ENCODE measurements at regions not wholly inside any gene's neighbourhood (a gene's known extent, or its start where the extent isn't known, plus 50 kb on each side); places are given as distances from the start of the nearest gene placed in this dataset.
"Not testable (repeated sequence)": the region's sequence is repeated elsewhere in the genome, so short reads cannot be mapped to it uniquely, and the experiment has no call there.

- no peak for DNase-seq
Measured at GRCh38 chr10:34010891-34011290, 676.4 kb upstream of the NRP1 start.

DNA sequence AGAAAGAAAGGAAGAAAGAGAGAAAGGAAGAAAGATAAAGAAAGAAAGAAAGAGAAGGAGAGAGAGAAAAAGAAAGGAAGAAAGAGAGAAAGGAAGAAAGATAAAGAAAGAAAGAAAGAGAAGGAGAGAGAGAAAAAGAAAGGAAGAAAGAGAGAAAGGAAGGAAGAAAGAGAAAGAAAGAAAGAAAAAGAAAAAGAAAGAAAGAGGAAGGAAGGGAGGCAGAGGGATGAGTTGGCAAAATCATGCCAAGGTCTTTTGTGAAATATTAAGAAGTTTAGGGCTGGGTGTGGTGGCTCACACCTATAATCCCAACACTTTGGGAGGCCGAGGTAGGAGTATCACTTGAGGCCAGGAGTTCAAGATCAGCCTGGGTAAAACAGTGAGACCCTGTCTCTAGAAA, 675.8 kb upstream of the NRP1 start:
- not testable (repeated sequence) for DNase-seq

DNA sequence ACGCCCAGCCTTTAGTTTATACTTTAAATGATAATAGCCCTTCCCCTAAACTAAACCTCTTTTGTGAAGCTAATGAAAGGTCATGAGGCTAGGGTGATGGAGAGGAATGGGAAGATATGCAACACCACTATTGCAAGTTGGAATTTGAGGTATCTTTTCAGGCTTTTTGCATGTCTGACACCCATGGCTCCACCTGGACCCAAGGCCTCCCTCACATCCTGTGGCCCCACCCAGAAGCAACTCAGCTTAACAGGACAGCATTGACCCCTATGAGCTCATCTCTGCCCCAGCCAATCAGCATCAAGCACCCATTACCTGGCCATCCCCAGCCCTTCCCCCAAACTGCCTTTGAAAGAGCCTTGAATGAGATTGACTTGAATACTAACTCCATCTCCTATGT, 674.2 kb upstream of the NRP1 start:
- no peak for DNase-seq

- DNase-seq, result no peak
Measured at GRCh38 chr10:34006471-34006870, 672.0 kb upstream of the NRP1 start.

- DNase-seq, result no peak
Measured at GRCh38 chr10:34003561-34003960, 669.1 kb upstream of the NRP1 start.

DNA sequence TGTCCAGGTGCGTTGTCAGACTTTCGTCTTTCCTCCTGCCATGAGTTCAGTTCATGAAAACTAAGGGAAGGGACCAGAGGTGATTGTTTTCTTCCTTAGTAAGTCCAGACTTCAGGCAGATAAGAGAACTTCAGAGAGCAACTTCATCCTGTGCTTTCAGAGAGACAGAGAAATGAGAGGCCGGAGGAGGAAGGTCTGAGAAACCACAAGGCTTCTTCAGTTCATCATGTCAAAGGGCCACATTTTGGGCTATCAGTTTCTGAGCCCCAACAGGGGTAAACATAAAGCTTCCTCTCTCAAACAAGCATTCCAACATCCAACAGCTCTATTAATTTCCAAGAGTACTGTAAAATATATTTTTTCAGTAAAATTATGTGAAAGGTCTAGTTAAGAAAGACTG, 668.4 kb upstream of the NRP1 start:
- DNase-seq, result no peak

- DNase-seq, result no peak
Measured at GRCh38 chr10:34001831-34002230, 667.4 kb upstream of the NRP1 start.

DNA sequence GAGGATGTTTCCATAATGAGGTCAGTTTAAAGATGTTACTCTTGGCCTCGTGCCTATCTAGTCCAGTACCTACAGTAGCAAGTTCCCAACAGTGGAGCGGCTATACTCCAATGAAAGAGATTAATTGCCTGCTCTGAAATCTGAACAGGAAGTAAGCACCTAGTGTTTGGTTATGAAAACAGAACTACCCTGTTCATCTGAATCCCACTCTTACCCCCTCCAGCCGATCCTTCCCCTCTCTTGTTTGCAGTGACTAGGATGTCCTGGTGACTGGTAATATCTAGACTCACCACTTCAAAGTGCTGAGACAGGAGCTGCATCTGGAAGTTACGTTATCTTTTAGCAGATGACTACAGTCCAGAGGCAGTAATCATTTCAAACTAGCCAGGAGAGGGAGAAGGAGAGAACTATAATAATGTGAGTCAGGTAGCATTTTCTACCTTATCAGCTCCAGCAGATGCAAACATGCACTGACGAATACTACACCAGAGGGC, 666.7 kb upstream of the NRP1 start:
- DNase-seq, result no peak

DNA sequence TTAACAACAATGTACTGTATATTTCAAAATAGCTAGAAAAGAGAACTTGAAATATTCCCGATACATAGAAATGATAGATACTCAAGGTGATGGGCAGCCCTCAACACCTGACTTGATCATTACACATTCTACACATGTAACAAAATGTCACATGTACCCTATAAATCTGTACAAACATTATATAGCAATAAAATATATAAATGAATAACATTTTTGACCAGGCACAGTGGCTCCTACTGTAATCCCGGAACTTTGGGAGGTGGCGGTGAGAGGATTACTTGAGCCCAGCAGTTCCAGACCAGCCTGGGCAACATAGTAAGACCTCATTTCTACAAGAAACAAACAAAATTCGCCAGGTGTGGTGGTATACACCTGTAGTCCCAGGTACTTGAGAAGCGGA, 659.5 kb upstream of the NRP1 start:
- no peak for DNase-seq

DNA sequence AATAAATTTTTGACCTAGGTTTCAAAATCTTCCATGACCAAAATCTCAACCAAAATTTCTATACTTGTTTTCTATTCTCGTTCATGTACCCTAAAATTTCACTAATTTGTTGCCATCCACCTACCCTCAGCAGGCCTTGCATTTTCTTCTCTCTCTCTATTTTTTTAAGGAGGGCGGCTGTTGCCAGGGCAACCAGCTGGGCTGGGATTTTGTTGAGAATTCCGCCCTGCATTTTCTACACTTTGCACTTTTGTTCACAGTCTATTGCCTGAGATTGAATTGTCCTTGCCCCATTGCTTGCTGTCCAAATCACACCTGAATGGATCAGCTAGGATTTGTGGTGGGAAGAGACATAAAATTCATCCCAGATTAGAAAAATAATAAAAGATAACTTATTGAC, 657.5 kb upstream of the NRP1 start:
- DNase-seq, result no peak

- DNase-seq, result no peak
Measured at GRCh38 chr10:33986515-33986914, 652.0 kb upstream of the NRP1 start.

GRCh38 chr10:33986016-33986415, 651.5 kb upstream of the NRP1 start:
- DNase-seq, result no peak

DNA sequence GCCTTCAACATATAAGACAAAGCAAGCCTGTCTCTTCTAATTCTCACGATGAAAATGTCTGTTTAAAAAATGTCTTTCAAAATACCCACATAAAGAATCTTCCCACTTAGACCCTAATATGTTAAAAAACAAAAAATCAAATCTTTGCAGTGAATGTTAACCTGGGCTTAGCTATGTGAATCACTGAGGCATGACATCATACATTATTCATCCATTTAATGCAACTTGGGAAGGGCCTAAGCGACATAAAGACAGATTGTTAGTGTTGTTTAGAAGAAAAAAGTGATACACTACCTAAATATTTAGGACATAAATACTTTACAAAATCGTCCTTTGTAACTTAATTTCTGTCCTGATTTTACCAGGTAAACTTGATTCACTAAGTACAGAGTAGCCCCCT, 648.5 kb upstream of the NRP1 start:
- no peak for DNase-seq

DNA sequence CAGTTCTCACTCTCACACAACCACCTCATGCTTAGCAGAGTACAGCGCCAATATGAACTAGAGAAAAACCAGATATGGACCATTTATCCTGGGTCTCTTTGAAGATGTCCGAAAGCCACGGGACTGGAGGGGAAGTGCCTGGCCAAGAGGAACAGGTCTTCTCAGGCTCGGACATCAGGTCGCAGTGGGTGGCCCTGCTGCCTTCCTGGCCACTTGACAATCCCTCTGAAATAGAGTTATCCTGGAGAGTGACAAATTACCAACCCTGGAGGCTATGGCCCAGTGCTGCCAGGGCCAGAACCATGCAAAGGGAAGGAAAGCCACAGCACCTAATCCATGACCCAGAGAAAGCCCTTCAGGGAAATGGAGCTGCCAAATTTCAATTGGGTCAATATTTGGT, 646.8 kb upstream of the NRP1 start:
- no peak for DNase-seq

DNA sequence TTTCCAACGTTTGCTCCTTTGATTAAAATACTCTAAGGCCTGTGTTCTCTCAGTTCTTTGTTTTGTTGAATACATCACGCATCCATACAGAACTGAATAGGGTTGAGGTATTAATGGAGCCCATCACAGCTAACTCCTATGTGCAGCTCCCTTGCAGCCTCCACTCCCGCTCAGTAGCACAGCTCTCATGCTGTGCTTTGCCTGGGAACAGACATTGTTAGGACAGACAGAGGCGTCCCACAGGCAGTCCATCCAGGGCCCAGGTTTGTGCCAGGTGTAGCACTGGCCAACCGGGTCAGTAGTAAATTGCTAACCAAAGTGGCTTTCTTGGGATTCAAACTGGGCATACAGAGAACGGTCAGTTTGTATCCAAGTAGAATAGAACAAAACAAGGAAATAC, 644.7 kb upstream of the NRP1 start:
- DNase-seq, result no peak

DNA sequence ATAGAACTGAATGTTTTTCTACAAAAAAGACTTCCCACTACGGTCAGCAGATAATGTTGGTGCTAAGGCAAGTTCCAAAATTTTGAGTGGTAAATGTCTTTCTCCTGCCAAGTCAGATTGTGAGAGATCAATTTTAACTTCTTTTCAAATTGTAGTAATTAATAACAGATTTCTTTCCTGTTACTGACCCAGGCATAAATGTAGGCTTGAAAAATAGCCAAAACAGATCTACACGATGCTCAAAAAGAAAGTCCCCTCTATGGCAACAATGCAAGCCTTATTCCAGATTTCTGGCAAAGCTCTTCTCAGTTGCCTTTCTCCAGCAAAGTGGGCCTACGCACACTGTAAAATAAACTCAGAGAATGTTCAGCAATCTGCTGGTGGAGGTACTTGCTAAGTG, 641.0 kb upstream of the NRP1 start:
- no peak for DNase-seq

DNA sequence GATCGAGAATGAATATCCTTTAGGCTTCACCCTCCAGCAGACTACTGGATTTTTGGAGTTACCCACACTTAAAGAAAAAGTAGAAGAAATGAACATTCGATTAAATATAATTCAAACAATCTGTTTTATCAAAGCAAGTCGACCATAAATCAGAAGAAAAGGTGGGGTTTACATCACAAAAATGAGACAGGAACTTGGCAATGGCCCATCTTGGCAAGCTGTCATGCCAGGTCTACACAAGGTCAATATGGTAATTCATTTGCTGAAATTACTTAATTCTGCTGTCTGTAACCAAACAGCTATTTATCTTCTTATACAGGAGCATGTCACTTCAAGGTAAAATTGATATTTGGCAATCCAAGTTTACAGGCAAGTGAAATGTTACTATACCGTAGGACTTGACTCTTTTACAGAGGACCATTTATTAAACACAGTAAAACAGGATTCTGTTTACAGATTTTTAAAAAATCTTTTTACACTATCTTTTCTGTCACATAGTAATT, 640.6 kb upstream of the NRP1 start:
- no peak for DNase-seq

DNA sequence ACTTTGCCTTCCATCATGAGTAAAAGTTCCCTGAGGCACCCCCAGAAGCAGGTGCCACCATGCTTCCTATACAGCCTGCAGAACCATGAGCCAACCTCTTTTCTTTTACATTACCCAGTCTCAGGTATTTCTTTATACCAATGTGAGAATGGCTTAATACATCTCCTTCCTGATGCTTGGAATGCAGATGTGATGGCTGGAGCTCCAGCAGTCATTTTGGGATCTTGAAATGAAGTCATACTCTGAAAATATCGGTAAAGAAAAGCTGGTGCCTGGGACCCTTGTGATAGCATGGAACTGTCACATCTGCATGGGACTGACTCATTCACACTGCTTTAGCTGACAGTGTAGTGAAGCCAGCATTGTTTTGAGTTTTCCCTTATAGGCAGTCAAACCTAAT, 634.5 kb upstream of the NRP1 start:
- DNase-seq, result no peak

DNA sequence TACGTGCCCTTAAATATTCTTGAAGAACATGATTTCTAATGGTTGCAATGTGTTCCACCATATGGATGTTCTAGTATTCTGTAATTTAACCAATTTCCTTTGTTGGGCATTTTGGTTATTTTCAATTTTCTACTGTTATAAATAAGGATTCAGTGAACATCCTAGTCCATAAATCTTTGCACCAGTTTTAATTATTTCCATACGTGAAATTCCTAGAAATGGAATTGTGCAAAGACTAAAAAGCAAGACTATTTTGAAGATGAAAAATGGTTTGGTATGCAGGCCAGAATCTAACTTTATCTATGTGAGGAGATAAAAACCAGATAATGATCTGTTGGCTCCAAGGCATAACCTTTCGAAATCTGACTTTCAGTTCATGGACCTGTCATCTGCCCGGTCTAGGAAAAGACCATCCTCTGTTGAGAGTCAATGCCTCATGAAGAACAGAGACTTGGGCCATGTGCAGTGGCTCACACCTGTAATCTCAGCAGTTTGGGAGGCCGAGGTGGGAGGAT, 633.2 kb upstream of the NRP1 start:
- DNase-seq, result no peak

- no peak for DNase-seq
Measured at GRCh38 chr10:33966946-33967345, 632.5 kb upstream of the NRP1 start.

DNA sequence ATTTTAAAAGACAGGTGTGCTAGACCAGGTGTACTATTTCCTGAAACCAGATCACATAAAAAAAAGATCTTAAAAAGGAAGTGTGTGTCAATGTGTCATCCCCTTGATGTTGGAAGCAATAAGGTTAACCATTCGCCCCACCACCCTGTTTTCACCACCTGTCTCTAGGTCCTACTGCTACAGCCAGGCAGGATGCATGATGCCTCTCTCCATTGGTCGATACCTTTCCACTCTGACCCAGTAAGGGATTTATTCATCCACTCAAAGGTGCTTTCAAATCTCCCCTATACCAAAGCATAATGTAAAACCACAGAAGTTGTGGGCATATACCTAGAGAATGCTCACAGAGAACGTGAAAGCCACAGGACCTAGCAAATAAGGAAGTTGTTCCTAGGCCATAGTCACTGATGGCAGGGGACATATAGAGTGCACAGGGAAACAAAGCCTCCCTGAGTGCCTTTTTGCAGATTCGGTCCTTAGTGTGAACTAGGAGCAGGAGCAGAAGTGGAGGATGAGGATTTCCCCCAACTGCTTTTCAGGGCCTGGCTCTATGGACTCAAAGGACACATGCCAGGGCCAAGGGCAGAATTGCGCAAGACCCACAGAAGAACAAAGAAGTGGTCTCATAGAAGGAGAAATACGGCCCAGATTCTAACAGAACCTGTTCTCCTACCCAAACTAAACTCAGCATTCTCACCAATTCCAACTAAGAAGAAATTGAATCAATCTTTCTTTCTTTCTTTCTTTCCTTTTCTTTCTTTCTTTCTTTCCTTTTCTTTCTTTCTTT, 631.5 kb upstream of the NRP1 start:
- DNase-seq, result no peak

DNA sequence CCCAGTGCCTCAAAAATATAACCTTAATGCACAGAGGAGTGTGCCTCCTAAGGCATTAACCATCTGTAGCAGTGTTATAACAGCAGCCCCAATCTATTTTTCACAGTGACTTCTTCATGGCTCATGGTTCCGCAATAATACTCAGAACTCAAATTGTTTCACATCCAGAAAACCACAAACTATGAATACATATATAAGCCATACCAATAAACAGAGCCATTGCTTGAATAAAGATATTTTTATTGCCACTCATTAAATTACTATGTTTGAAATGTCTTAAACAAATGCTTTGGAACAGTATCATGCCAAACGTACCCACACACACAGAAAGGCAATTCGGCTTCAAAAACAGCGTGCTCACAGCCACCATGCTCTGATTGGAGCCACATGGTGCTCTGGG, 629.3 kb upstream of the NRP1 start:
- no peak for DNase-seq

DNA sequence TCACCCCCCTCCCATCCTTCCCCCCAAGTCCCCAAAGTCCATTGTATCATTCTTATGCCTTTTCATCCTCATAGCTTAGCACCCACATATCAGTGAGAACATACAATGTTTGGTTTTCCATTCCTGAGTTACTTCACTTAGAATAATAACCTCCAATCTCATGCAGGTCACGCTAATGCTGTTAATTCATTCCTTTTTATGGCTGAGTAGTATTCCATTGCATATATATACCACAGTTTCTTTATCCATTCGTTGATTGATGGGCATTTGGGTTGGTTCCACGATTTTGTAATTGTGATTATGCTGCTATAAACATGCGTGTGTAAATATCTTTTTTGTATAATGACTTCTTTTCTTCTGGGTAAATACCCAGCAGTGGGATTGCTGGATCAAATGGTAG, 621.9 kb upstream of the NRP1 start:
- not testable (repeated sequence) for DNase-seq

DNA sequence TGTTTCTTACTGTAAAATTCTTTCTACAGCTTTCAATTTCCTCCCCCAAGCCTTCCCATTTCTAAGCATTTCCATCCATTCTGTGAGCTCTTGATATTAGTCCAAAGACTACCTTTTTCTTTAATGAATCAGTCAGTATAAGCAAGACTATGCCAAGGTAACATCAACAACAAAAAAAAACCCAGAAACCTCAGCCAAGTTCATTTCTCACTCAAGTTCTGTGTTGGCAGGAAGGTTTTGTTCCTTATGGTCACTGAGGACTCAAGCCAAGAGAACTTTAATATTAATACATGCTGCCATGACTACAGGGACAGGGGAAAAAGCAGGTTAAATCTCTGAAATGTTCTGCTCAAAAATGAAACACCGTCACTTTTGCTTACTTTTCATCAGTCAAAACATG, 621.2 kb upstream of the NRP1 start:
- DNase-seq, result no peak
